ENCODE measurements at regions not wholly inside any gene's neighbourhood (a gene's known extent, or its start where the extent isn't known, plus 50 kb on each side); places are given as distances from the start of the nearest gene placed in this dataset.
A peak's percentile ranks its signal among the peaks of the same experiment; 100 is the strongest.

DNA sequence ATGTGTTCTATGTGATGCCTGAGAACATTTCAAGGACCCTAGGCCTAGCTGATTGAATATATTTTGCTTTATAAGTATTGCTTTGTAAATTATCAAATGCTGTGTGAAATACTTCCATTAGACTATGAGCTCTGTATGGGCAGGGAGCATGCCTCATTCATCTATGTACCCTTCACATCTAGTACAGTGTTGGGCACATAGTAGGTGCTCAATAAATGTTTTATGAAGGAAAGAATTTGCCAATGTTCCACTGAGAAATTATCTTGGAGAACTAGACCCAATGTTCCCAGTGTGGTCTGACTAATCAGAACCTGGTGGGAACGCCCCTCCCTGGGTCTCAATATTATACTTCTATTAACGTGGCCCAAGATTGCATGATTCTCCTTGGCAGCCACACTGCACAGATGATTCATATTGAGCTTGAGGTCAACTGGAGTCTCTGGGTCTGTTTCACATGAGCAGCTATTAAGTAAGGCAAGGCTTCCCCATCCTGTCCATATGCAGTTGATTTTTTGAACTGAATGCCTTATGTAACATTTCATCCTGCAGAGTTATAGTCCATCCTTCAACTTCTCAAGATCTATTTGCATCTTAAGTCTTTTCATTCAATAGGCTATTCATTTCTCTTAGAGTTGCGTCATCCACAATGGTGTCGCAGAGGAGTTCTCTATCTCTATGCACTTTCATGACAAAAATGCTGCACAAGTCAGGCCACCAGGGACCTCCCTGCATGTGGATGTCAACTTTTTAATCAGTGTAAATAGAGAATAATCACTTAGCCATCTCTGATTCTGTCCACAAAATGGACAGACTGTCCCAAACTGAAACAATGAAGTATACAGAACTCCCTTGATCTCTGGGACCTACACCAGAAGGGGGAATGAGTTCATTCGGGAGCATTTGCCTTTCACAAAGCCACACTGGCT, 257.6 kb downstream of the CYP26B1 start:
- intact Hi-C loops (cut with DNase I; ENCODE audit: low total_unique reads), result no loop called here
- TF ChIP-seq POLR2A (IDR thresholded peaks at IDR 0.05), result no peak
- TF ChIP-seq, protein P1, sequence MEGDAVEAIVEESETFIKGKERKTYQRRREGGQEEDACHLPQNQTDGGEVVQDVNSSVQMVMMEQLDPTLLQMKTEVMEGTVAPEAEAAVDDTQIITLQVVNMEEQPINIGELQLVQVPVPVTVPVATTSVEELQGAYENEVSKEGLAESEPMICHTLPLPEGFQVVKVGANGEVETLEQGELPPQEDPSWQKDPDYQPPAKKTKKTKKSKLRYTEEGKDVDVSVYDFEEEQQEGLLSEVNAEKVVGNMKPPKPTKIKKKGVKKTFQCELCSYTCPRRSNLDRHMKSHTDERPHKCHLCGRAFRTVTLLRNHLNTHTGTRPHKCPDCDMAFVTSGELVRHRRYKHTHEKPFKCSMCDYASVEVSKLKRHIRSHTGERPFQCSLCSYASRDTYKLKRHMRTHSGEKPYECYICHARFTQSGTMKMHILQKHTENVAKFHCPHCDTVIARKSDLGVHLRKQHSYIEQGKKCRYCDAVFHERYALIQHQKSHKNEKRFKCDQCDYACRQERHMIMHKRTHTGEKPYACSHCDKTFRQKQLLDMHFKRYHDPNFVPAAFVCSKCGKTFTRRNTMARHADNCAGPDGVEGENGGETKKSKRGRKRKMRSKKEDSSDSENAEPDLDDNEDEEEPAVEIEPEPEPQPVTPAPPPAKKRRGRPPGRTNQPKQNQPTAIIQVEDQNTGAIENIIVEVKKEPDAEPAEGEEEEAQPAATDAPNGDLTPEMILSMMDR (IDR thresholded peaks at IDR 0.05), result no peak
- H3K4me3 ChIP-seq (ENCODE audit: low read depth, poor library complexity, severe bottlenecking), result no peak overlapping the region
- peak; percentile 84 to 91 for DNase-seq (ENCODE audit: low spot score in 2 of 2)
- 61 to 62% methylated on average over 5 of the region's 5 CpGs for WGBS, 2 donors

DNA sequence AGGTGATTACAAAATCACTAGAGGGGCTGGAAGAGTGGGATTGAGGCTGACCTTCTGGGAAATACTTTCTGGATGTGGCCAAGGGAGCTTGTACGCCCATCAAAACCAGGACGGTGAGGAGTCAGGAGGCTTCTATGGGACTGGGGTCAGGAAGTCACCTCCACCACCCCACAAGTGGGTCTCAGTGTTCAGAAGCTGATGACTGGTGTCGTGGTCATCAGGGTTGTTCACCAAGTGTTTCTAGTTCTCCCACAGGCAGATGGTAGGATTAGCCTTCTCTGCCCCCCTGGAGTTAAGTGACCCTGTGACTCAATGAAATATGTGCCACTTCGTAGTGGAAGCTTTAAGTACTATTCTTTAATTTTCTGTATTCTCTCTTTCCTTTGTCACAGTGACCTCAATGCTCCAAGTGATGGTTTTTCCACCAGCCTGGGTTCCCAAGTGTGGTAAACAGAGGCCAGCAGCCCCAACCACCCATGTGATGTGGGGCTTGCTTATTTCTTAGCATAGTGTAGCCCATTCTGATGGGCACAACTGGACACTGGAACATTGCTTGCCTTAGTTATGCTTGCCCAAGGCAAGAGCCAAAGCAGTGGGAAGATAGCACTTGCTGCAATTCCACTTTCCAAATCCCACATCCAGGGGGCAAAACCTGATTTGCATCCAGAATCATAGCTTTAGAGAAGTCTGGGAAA, 258.8 kb downstream of the CYP26B1 start:
- DNase-seq (ENCODE audit: low spot score in 2 of 2), result peak; percentile 10 to 76
- 87 to 91% methylated on average over 4 of the region's 4 CpGs for WGBS, 2 donors
- TF ChIP-seq, protein P1 (IDR thresholded peaks at IDR 0.05), result no peak
- TF ChIP-seq POLR2A (IDR thresholded peaks at IDR 0.05), result no peak
- intact Hi-C loops (cut with DNase I; ENCODE audit: low total_unique reads), result no loop called here
- H3K4me3 ChIP-seq (ENCODE audit: low read depth, poor library complexity, severe bottlenecking), result no peak overlapping the region

DNA sequence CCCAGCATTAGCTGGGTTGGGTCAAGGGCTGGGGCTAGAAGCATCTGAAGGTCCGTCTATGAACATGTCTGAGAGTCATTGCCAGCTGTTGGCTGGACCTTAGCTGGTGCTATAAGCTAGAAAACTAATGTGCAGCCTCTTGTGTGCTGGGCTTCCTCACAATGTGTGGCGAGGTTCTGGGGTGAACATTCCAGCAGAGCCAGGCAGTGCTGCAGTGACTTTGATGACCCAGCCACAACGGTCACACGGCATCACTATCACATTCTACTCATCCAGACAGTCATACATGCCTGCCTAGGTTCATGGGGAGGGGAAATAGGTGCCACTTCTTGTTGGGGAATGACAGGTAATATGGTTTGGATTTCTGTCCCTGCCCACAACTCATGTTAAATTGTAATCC, 260.5 kb downstream of the CYP26B1 start:
- peak; percentile 3 to 53 for DNase-seq (ENCODE audit: low spot score in 2 of 2)
- H3K4me3 ChIP-seq (ENCODE audit: low read depth, poor library complexity, severe bottlenecking), result no peak overlapping the region
- TF ChIP-seq, protein P1 (IDR thresholded peaks at IDR 0.05), result no peak
- no peak for TF ChIP-seq POLR2A (IDR thresholded peaks at IDR 0.05)
- intact Hi-C loops (cut with DNase I; ENCODE audit: low total_unique reads), result no loop called here
- 70 to 79% methylated on average over 4 of the region's 4 CpGs for WGBS, 2 donors

DNA sequence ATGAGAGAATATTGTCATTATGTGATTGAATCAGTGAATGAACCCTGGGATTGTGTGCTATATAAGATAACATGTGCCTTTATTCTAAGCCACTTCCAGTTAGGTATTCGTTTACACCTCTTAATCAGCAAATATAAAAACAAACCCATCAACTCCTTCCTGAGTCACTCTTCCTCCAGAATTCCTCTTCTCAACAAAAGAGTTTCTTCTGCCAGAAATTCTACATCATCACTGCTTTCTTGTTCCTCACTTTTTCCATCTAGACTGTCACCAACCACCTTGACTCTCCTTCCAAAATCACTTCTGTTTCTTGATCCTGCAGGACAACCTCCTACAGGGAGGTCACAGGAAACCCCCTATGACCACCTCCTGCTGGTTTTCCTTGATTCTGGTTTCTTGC, 261.4 kb downstream of the CYP26B1 start:
- WGBS, 2 donors, result 79 to 94% methylated on average over 1 of the region's 1 CpG
- TF ChIP-seq POLR2A (IDR thresholded peaks at IDR 0.05), result no peak
- TF ChIP-seq, protein P1 (IDR thresholded peaks at IDR 0.05), result no peak
- no peak for DNase-seq (ENCODE audit: low spot score in 2 of 2)
- intact Hi-C loops (cut with DNase I; ENCODE audit: low total_unique reads), result no loop called here
- H3K4me3 ChIP-seq (ENCODE audit: low read depth, poor library complexity, severe bottlenecking), result no peak overlapping the region

DNA sequence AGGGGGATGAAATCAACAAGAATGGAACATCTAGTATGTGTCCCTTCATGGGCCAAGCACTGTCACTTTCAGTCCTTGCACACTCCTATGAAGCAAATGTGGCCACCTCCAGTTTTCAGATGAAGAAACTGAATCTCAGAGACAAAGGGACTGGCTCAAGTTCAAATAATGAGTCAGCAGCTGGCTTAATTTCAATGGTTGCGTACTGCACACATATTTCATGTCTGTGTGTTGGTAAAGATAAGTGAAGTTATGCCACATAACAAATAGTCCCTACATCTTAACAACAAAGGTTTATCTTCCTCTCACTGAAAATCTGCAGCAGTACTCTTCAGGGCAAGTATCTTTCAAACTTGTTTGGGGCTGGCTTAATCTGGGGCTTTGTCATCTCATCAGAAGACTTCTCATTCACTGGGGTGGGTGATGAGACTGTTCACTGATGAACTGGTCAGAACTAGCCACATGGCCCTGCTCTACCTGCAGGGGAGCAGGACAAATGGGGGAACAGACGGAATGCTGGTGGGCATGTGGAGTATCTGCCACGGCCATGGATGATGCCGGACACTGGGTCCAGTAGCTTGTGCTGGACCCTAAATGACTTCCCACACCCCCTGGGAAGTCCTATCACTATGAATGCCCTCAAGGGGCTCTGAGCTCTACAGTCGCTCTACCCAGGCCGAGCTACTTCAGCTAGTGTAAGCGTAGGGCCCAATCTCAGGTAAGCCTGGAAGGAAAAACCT, 263.2 kb downstream of the CYP26B1 start:
- TF ChIP-seq, protein P1 (IDR thresholded peaks at IDR 0.05), result no peak
- no peak for TF ChIP-seq POLR2A (IDR thresholded peaks at IDR 0.05)
- peak; percentile 47 to 76 for DNase-seq (ENCODE audit: low spot score in 2 of 2)
- H3K4me3 ChIP-seq (ENCODE audit: low read depth, poor library complexity, severe bottlenecking), result no peak overlapping the region
- intact Hi-C loops (cut with DNase I; ENCODE audit: low total_unique reads), result no loop called here
- WGBS, 2 donors, result 75 to 84% methylated on average over 6 to 7 of the region's 7 CpGs
